GM12874 (cell line): ENCODE measurements at regions not wholly inside any gene's neighbourhood (a gene's known extent, or its start where the extent isn't known, plus 50 kb on each side); places are given as distances from the start of the nearest gene placed in this dataset.

Source experiments
- TF ChIP-seq, protein P1 (sequence below): IDR thresholded peaks from 2 replicates; pipeline ENCODE4 v1.5.1; 2011; ENCODE audit warnings: low read depth, mild to moderate bottlenecking, control low read depth, low read length, moderate library complexity; ENCODE audit not compliant: insufficient read depth

DNA sequence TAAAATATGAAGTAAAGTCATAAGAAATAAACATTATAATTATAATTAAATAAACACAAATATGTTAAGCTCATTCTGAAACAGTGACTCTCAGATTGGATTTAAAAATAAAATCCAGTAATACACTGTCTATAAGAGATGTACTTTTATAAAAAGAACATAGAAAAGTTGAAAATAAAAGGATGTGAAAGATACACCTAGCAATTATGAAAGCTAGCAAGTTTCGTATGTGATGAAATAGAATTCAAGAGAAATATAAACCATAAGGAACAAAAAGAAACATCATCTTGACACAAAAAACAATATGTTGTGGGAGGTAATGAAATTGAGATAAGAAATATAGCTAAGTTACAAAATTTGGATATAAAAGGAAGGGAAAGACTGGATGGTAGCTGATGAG lies 128.6 kb upstream of the CNR1 start:
- TF ChIP-seq, protein P1, sequence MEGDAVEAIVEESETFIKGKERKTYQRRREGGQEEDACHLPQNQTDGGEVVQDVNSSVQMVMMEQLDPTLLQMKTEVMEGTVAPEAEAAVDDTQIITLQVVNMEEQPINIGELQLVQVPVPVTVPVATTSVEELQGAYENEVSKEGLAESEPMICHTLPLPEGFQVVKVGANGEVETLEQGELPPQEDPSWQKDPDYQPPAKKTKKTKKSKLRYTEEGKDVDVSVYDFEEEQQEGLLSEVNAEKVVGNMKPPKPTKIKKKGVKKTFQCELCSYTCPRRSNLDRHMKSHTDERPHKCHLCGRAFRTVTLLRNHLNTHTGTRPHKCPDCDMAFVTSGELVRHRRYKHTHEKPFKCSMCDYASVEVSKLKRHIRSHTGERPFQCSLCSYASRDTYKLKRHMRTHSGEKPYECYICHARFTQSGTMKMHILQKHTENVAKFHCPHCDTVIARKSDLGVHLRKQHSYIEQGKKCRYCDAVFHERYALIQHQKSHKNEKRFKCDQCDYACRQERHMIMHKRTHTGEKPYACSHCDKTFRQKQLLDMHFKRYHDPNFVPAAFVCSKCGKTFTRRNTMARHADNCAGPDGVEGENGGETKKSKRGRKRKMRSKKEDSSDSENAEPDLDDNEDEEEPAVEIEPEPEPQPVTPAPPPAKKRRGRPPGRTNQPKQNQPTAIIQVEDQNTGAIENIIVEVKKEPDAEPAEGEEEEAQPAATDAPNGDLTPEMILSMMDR, result no peak

DNA sequence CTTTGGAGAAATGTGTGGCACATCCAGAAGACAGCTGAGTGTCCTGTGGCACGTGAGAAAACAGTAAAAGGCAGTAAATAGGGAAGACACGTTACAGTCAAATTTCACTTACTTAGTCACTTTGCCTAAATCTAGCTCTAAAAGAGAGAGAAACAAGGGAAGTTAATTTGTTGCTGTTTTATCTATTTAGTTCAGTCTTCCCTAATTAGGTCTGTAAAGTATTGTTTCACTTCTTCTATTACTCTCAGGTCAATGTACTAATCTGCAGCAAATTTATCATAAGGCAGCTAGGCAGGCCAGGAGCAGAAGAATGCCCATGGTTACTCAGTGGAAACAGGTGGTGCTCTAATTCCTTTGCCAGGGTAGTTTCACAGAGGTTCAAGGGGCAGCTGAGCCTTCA lies 124.3 kb upstream of the CNR1 start:
- TF ChIP-seq, protein P1, result no peak

DNA sequence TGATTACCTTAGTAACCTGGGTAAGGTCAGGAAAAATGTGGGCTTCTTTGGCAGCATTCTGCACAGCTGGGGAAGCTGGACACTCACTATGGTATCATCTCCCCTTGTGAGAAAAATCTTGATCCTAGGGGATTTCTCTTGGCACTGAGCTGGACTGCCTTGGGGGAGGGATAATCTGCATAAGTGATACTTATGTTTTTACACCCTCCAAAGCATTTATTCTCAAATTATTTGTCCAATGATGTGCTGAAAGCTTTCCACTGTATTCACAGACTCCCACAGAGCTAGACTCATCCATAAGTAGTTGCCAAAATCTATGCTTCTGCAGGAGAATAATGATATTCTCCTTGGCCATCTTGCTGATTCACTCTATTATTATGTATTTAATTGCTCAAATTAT lies 121.5 kb upstream of the CNR1 start:
- TF ChIP-seq, protein P1, result no peak

DNA sequence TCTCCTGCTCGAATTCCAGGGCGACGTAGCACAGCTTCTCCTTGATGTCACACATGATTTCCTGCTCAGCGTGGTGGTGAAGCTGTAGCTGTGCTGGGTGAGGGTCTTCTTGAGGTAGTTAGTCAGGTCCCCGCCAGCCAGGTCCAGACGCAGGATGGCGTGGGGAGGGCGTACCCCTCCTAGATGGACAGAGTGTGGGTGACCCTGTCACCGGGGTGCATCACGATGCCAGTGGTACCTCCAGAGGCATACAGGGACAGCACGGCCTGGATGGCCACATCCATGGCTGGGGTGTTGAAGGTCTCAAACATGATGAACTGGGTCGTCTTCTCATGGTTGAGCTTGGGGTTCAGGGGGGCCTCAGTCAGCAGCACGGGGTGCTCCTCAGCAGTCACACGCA lies 110.2 kb upstream of the CNR1 start:
- TF ChIP-seq, protein P1, result no peak

DNA sequence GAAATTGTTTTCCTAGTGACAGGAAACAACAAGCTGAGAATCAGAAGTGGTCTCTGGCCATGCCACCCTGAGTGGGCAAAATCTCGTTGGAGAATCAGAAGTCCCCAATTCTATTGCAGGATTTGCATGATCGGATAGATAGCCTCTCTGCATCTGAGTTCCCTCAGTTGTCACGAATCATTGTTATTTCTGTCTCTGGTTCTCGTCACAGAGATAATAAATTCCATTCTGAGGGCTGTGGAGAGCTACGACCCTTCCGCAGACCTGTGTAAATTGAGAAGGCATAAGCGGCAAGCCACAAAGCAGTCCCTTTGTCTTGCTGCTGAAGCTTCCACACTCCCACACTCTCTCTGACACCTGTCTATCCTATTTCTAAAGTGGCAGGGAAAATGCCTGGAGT lies 102.4 kb upstream of the CNR1 start:
- TF ChIP-seq, protein P1, result no peak

DNA sequence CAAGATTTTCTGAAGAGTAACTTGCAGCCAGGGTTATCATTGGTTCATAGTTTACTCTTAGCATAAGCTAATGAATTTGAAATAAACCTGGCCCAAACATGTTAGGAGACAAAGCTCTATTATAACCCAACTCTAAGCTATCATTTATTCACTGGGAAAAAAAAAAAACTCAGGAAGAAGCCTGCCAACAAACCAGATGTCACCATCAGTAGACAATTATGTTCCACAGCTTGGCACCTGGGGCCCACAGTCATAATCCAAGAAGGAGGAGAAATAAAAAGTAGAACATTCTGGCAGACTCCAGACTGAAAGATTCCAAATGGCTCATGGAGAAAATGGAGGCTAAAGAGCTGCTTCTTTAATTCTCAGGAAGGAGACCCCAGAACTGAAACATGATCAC lies 100.0 kb upstream of the CNR1 start:
- TF ChIP-seq, protein P1, result no peak

DNA sequence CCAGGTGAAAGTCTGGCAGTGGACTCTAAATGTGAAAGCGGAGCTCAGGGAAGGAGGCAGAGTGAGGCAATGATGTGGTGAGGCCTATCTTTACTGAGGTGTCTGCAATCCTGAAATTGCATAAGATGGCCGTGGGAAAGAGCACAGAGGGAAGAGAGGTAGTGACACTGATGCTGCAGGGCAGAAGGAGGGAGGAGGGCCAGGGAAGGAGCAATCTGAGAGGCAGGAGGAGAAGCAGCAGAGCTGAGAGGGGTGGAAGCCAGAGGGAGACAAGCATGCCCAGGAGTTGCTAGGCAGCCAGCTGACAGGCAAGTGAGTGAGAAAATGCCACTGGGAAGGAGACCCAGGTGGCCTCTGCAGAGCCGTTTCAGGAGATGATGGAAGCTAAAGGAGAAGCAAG lies 97.4 kb upstream of the CNR1 start:
- TF ChIP-seq, protein P1, result no peak

DNA sequence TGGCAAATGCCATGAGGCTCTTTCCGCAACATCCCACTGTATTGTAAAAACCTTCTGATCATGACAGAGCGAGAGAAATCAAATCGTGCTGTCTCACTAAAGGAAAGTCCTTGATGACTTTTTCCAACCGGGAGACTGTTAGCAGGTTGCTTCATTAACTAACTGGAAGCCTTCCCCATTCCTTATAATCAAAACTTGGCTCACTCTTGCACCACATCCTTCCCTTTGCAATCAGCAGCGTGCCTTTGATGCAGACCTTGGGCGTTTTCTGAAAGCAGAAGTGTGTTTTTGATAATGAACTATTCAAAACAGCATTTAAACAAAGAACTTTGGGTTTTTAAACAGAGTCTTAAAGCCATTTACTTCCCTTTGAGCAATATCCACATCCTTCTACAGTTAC lies 96.2 kb upstream of the CNR1 start:
- TF ChIP-seq, protein P1, result no peak
